ENCODE measurements at regions not wholly inside any gene's neighbourhood (a gene's known extent, or its start where the extent isn't known, plus 50 kb on each side); places are given as distances from the start of the nearest gene placed in this dataset.

DNA sequence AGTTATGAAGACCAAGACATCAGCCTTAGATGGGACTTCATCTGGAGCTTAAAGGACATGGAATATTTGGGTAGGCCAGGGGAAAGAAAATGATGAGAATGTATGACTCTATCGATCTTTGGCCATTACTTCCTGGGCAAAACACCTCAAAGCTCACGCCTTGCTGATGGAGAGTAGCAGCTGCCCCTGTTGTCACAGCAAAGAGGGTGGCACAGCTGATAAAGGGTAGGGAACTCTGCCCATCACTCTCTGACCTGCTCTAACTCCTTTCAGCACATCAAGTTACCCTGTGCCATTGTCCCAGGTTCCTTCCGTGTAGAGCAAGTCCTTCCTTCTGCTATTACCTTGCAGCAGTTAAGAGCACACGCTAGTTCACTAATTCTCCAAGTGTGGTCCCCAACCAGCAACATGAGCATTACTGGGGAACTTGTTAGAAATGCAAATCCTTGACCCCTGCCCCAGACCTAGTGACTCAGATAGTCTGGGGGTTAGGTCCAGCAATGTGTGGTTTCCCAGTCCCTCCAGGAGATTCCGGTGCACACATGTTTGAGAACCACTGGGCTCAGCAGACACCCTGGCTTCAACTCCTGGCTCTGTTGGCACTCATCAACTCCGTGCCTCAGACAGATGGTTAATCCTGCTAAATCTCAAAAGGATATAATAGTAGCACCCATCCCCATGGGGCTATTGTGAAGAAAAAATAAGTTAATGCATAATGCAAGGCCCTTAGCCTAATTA, 93.7 kb upstream of the EEA1 start:
- no peak overlapping the region for H3K4me3 ChIP-seq (ENCODE audit: low read depth, low read length)
- DNase-seq, result peak; percentile 40
- TF ChIP-seq, protein P1, sequence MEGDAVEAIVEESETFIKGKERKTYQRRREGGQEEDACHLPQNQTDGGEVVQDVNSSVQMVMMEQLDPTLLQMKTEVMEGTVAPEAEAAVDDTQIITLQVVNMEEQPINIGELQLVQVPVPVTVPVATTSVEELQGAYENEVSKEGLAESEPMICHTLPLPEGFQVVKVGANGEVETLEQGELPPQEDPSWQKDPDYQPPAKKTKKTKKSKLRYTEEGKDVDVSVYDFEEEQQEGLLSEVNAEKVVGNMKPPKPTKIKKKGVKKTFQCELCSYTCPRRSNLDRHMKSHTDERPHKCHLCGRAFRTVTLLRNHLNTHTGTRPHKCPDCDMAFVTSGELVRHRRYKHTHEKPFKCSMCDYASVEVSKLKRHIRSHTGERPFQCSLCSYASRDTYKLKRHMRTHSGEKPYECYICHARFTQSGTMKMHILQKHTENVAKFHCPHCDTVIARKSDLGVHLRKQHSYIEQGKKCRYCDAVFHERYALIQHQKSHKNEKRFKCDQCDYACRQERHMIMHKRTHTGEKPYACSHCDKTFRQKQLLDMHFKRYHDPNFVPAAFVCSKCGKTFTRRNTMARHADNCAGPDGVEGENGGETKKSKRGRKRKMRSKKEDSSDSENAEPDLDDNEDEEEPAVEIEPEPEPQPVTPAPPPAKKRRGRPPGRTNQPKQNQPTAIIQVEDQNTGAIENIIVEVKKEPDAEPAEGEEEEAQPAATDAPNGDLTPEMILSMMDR (IDR thresholded peaks at IDR 0.05; ENCODE audit: low read depth, low read length), result no peak

DNA sequence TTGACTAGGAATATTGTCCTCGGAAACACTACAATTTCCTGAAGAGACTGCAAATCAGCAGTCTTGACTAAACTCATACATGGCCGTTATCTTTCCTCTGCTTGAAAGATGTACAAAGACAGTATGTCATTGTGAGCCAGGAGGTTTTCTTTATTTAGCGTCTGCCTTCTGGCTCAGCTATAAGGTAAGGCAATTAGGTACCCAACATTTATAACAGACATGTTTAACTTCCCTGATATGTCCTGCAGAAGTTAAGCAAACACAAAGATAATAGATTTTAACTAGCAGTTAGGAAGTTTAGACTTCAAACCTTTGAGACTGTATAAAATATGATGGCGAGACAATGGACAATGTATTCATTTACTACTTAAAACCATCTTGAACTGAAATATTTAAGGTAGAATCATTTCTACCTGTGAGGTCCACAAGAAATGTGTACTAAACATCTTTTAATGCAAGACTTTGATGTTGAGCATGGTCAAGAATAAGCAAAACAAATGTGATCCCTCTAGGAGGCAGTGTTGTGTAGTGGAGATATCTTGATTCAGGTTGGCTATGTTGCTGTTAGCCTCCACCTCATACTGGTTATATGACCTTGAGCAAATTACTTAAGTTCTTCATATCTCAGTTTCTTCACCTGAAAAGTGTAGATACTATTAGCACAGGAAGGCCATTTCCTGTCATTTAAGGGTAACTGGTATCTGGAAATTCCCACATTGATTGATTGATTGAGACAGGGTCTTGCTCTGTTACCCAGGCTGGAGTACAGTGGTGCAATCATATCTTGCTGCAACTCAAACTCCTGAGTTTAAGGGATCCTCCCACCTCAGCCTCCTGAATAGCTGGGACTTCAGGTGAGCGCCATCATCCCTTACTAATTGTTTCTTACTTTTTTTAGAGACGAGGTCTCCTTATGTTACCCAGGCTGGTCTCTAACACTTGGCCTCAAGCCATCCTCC, 96.3 kb upstream of the EEA1 start:
- Histone ChIP-seq H3K27me3 (ENCODE audit: insufficient read depth, low read depth, severe bottlenecking) (no peaks in the 10 kb centered on the region), H3K4me3 (ENCODE audit: low read depth, low read length) (no peak overlapping the region), H3K9me3 (ENCODE audit: severe bottlenecking) (no peaks in the 10 kb centered on the region), H3K36me3 (no peaks in the 10 kb centered on the region), H3K27ac (no peak overlapping the region)
- DNase-seq, result no peak
- TF ChIP-seq, protein P1 (IDR thresholded peaks at IDR 0.05; ENCODE audit: low read depth, low read length), result peak; percentile 64

More for the DNA sequence above, 93.7 kb upstream of the EEA1 start:
- Histone ChIP-seq H3K36me3 (no peaks in the 10 kb centered on the region), H3K27ac (no peak overlapping the region), H3K9me3 (ENCODE audit: severe bottlenecking) (no peaks in the 10 kb centered on the region), H3K27me3 (ENCODE audit: insufficient read depth, low read depth, severe bottlenecking) (no peaks in the 10 kb centered on the region)

DNA sequence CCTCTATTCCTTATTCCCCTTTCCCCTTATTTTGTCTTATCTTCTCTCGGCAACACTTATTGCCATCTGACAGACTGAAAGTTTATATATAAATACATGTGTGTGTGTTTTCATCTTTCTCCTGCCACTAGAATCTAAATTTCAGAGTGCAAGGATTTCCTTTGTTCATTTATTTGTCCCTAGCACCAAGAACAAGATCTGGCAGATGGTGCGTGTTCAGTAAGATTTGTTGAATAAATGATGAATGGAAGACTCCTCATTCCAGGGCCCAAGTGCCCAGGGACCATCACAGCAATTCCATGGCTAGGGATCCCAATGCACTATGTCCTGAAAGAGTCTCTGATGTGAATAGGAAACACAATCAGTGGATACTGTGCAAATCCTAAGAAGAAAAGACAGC, 97.9 kb upstream of the EEA1 start:
- TF ChIP-seq, protein P1 (IDR thresholded peaks at IDR 0.05; ENCODE audit: low read depth, low read length), result no peak
- H3K9me3 ChIP-seq (ENCODE audit: severe bottlenecking), result no peaks in the 10 kb centered on the region
- H3K4me3 ChIP-seq (ENCODE audit: low read depth, low read length), result no peak overlapping the region
- no peak overlapping the region for H3K27ac ChIP-seq
- H3K27me3 ChIP-seq (ENCODE audit: insufficient read depth, low read depth, severe bottlenecking), result no peaks in the 10 kb centered on the region
- H3K36me3 ChIP-seq, result no peaks in the 10 kb centered on the region
- DNase-seq, result no peak

DNA sequence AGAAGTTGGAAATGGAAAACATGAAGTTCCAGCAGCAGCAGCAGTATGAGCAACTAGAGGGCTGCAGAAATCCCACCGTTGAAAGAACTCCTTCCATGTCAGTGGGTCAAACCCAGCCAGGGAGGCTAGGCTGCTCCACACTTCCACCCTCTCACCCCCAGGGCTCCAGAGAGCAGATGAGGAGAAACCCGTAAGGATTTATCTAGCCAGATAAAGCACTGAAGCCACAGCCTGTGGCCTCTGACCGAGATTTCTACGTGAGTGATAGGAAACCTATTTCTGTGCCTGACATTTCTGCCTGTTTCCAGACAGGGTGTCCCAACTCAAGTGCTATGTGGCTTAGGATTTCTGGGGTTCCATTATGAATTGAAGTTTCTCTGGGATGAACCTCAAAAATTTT, 100.0 kb upstream of the EEA1 start:
- Histone ChIP-seq H3K36me3 (no peaks in the 10 kb centered on the region), H3K4me3 (ENCODE audit: low read depth, low read length) (no peak overlapping the region), H3K27me3 (ENCODE audit: insufficient read depth, low read depth, severe bottlenecking) (no peaks in the 10 kb centered on the region), H3K9me3 (ENCODE audit: severe bottlenecking) (no peaks in the 10 kb centered on the region), H3K27ac (no peak overlapping the region)
- no peak for DNase-seq
- TF ChIP-seq, protein P1 (IDR thresholded peaks at IDR 0.05; ENCODE audit: low read depth, low read length), result no peak

DNA sequence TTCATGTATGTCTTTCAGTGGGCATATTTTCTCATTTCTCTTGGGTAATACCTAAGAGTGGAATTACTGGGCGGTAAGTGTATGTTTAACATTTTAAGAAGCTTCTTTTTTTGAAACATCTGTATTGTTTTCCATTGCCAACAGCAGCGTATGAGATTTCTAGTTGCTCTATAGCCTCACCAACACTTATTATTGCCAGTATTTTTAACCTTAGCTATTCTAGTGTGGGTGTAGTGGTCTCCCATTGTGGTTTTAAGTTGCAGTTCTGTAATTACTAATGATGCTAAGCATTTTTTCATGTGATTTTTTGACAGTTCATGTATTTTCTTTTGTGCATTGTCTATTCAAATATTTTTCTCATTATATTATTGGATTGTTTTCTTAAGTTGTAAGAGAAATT, 101.9 kb upstream of the EEA1 start:
- DNase-seq, result no peak
- no peaks in the 10 kb centered on the region for H3K27me3 ChIP-seq (ENCODE audit: insufficient read depth, low read depth, severe bottlenecking)
- no peak overlapping the region for H3K27ac ChIP-seq
- no peaks in the 10 kb centered on the region for H3K9me3 ChIP-seq (ENCODE audit: severe bottlenecking)
- H3K4me3 ChIP-seq (ENCODE audit: low read depth, low read length), result no peak overlapping the region
- TF ChIP-seq, protein P1 (IDR thresholded peaks at IDR 0.05; ENCODE audit: low read depth, low read length), result no peak
- no peaks in the 10 kb centered on the region for H3K36me3 ChIP-seq

Measured in WERI-Rb-1 (cell line).